Neural cell (in vitro differentiated cells): ENCODE measurements at regions not wholly inside any gene's neighbourhood (a gene's known extent, or its start where the extent isn't known, plus 50 kb on each side); places are given as distances from the start of the nearest gene placed in this dataset.

Experiments
- EP300 ChIP-seq: fragments of 450-650 bp; conservative IDR thresholded peaks from 2 replicates; pipeline ENCODE4 v1.6.1; 2014; ENCODE audit warnings: antibody characterized with exemption, mild to moderate bottlenecking, moderate library complexity; ENCODE audit not compliant: poor library complexity, severe bottlenecking
- POLR2AphosphoS5 ChIP-seq: IDR thresholded peaks from 2 replicates; pipeline ENCODE4 v1.6.1; 2012
- RAD21 ChIP-seq: fragments of 450-650 bp; conservative IDR thresholded peaks from 2 replicates; pipeline ENCODE4 v1.6.1; 2014; ENCODE audit warnings: antibody characterized with exemption, mild to moderate bottlenecking, moderate library complexity
- SMC3 ChIP-seq: fragments of 450-650 bp; conservative IDR thresholded peaks from 2 replicates; pipeline ENCODE4 v1.6.1; 2014; ENCODE audit warnings: antibody characterized with exemption, mild to moderate bottlenecking, moderate library complexity; ENCODE audit not compliant: poor library complexity
- TAF1 ChIP-seq: IDR thresholded peaks from 2 replicates; pipeline ENCODE4 v1.6.1; 2012; ENCODE audit warnings: low read depth
- TF ChIP-seq, protein P1 (sequence below): fragments of 450-650 bp; IDR thresholded peaks from 2 replicates; pipeline ENCODE4 v1.5.1; 2014; ENCODE audit warnings: antibody characterized with exemption, mild to moderate bottlenecking, moderate library complexity; ENCODE audit not compliant: poor library complexity, severe bottlenecking
- TF ChIP-seq, protein P2 (sequence below): IDR thresholded peaks from 2 replicates; pipeline ENCODE4 v1.6.1; 2012; ENCODE audit warnings: borderline replicate concordance

DNA sequence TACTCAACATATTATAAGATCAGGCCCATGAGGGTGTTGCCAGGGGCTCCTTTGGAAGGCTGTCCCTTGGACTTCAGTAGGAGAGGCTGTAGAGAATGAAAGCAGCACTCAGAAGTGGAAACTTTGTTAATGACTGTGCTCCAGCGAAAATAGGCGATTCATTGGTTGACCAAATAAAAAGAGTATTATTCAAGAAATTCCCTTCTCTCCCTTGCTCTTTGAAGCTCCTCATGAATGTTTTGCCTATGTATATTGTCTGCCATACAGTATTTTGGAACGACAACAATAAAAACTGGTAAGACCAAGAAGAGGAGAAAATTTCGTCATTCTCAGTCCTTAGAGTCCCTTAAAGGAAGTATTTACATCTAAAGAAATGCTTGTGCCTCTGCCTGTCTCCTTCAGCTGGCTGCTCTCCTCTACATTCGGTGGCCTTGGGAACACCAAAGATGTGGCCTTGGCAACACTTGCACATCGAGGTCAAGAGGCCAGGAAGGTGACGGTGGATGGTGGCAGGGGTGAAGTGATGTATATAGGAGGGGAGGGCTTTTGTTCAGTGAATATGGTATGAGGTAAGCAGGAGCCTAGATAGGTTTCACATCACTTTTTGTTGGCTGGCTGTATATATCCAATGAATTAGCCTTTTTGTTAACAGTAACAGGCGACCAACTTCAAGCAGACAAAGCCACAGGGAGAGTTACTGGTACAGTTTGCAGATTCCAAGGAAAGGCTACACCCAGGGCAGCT lies 95.0 kb upstream of the ACTBL2 start:
- TF ChIP-seq EP300 (no peak), POLR2AphosphoS5 (no peak), RAD21 (no peak), TAF1 (no peak), SMC3 (no peak)
- TF ChIP-seq, protein P1, sequence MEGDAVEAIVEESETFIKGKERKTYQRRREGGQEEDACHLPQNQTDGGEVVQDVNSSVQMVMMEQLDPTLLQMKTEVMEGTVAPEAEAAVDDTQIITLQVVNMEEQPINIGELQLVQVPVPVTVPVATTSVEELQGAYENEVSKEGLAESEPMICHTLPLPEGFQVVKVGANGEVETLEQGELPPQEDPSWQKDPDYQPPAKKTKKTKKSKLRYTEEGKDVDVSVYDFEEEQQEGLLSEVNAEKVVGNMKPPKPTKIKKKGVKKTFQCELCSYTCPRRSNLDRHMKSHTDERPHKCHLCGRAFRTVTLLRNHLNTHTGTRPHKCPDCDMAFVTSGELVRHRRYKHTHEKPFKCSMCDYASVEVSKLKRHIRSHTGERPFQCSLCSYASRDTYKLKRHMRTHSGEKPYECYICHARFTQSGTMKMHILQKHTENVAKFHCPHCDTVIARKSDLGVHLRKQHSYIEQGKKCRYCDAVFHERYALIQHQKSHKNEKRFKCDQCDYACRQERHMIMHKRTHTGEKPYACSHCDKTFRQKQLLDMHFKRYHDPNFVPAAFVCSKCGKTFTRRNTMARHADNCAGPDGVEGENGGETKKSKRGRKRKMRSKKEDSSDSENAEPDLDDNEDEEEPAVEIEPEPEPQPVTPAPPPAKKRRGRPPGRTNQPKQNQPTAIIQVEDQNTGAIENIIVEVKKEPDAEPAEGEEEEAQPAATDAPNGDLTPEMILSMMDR: no peak
- TF ChIP-seq, protein P2, sequence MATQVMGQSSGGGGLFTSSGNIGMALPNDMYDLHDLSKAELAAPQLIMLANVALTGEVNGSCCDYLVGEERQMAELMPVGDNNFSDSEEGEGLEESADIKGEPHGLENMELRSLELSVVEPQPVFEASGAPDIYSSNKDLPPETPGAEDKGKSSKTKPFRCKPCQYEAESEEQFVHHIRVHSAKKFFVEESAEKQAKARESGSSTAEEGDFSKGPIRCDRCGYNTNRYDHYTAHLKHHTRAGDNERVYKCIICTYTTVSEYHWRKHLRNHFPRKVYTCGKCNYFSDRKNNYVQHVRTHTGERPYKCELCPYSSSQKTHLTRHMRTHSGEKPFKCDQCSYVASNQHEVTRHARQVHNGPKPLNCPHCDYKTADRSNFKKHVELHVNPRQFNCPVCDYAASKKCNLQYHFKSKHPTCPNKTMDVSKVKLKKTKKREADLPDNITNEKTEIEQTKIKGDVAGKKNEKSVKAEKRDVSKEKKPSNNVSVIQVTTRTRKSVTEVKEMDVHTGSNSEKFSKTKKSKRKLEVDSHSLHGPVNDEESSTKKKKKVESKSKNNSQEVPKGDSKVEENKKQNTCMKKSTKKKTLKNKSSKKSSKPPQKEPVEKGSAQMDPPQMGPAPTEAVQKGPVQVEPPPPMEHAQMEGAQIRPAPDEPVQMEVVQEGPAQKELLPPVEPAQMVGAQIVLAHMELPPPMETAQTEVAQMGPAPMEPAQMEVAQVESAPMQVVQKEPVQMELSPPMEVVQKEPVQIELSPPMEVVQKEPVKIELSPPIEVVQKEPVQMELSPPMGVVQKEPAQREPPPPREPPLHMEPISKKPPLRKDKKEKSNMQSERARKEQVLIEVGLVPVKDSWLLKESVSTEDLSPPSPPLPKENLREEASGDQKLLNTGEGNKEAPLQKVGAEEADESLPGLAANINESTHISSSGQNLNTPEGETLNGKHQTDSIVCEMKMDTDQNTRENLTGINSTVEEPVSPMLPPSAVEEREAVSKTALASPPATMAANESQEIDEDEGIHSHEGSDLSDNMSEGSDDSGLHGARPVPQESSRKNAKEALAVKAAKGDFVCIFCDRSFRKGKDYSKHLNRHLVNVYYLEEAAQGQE: no peak
